ENCODE measurements at regions not wholly inside any gene's neighbourhood (a gene's known extent, or its start where the extent isn't known, plus 50 kb on each side); places are given as distances from the start of the nearest gene placed in this dataset.

DNA sequence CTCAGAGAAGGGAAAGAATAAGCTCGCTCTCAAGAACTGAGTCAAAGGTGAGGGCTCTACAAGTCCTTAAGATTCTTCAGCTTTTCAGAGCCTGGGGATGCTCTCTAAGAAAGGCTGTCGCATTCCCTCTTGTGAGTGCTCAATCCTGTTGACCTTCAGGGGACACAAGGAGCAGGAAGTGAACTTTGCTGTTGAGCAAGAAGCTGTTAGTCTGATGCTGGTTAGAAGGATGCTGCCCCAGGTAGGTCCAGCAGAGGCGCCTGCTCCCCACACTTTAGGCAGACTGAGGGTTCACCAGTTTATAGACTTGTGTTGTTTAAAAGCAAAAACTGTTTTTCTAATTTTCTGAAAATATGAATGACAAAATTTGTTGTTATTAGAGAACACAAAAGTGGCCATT lies 125.4 kb upstream of the SPOCK3 start (continued):
- TF ChIP-seq ZNF530 (tag by site-specific recombination; IDR thresholded peaks at IDR 0.05; ENCODE audit: low read depth) (no peak), WT1 (tag by site-specific recombination; IDR thresholded peaks at IDR 0.05) (no peak), ZNF26 (tag by site-specific recombination; IDR thresholded peaks at IDR 0.05) (no peak), MZF1 (tag by site-specific recombination; IDR thresholded peaks at IDR 0.05; ENCODE audit: borderline replicate concordance) (no peak), ZNF37A (tag by site-specific recombination; IDR thresholded peaks at IDR 0.05) (no peak), ZNF76 (tag by site-specific recombination; IDR thresholded peaks at IDR 0.05; ENCODE audit: borderline replicate concordance, low read depth) (no peak), ZNF596 (tag by site-specific recombination; IDR thresholded peaks at IDR 0.05) (no peak), ZNF157 (tag by site-specific recombination; IDR thresholded peaks at IDR 0.05) (no peak), KLF9 (tag by site-specific recombination; IDR thresholded peaks at IDR 0.05; ENCODE audit: low read depth) (no peak), SCRT2 (tag by site-specific recombination; IDR thresholded peaks at IDR 0.05) (no peak), ZNF433 (tag by site-specific recombination; IDR thresholded peaks at IDR 0.05; ENCODE audit: low read depth) (no peak), ZNF423 (tag by site-specific recombination; IDR thresholded peaks at IDR 0.05) (no peak)
- TF ChIP-seq, protein P1, sequence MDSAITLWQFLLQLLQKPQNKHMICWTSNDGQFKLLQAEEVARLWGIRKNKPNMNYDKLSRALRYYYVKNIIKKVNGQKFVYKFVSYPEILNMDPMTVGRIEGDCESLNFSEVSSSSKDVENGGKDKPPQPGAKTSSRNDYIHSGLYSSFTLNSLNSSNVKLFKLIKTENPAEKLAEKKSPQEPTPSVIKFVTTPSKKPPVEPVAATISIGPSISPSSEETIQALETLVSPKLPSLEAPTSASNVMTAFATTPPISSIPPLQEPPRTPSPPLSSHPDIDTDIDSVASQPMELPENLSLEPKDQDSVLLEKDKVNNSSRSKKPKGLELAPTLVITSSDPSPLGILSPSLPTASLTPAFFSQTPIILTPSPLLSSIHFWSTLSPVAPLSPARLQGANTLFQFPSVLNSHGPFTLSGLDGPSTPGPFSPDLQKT (IDR thresholded peaks at IDR 0.05; ENCODE audit: borderline replicate concordance, low read depth, low read length) = no peak

DNA sequence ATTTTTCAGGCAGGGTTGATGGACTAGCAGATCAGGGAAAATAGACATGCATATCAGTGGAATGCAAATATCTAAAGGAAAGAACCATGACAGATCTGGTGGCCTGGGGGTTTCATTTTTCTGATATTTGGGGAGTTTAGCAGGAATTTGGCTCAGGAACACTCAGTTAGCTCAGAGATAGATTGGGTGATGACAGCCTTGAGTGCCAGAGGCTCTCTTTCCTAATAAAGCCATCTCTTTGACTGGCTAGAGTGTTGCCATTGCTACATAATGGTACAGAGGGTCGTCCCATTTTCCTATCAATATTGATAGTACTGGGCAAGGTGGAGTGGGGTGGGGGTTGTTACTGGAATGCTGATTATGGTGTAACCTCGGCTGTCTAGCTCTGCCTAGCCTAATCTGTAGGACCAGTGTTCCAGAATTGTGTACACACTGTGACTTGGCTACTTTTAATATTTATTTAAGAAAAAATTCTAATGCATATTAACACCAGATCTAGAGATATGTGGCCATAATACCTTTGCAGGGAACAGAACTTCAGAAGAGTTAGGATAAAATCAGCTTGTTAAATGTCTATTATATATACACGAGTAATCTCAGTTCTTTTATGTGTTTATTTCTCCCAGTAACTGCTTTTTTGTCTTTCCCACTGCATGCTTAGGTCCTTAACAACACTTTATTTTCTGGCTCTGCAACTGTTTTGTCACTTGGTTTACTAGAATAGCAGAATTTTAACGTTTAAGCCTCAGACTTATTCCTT lies 145.0 kb upstream of the SPOCK3 start:
- TF ChIP-seq ZNF501 (tag by site-specific recombination; IDR thresholded peaks at IDR 0.05) (no peak), ZBTB49 (tag by site-specific recombination; IDR thresholded peaks at IDR 0.05; ENCODE audit: low read depth) (no peak), ZNF677 (tag by site-specific recombination; IDR thresholded peaks at IDR 0.05) (no peak)
- TF ChIP-seq, protein P2, sequence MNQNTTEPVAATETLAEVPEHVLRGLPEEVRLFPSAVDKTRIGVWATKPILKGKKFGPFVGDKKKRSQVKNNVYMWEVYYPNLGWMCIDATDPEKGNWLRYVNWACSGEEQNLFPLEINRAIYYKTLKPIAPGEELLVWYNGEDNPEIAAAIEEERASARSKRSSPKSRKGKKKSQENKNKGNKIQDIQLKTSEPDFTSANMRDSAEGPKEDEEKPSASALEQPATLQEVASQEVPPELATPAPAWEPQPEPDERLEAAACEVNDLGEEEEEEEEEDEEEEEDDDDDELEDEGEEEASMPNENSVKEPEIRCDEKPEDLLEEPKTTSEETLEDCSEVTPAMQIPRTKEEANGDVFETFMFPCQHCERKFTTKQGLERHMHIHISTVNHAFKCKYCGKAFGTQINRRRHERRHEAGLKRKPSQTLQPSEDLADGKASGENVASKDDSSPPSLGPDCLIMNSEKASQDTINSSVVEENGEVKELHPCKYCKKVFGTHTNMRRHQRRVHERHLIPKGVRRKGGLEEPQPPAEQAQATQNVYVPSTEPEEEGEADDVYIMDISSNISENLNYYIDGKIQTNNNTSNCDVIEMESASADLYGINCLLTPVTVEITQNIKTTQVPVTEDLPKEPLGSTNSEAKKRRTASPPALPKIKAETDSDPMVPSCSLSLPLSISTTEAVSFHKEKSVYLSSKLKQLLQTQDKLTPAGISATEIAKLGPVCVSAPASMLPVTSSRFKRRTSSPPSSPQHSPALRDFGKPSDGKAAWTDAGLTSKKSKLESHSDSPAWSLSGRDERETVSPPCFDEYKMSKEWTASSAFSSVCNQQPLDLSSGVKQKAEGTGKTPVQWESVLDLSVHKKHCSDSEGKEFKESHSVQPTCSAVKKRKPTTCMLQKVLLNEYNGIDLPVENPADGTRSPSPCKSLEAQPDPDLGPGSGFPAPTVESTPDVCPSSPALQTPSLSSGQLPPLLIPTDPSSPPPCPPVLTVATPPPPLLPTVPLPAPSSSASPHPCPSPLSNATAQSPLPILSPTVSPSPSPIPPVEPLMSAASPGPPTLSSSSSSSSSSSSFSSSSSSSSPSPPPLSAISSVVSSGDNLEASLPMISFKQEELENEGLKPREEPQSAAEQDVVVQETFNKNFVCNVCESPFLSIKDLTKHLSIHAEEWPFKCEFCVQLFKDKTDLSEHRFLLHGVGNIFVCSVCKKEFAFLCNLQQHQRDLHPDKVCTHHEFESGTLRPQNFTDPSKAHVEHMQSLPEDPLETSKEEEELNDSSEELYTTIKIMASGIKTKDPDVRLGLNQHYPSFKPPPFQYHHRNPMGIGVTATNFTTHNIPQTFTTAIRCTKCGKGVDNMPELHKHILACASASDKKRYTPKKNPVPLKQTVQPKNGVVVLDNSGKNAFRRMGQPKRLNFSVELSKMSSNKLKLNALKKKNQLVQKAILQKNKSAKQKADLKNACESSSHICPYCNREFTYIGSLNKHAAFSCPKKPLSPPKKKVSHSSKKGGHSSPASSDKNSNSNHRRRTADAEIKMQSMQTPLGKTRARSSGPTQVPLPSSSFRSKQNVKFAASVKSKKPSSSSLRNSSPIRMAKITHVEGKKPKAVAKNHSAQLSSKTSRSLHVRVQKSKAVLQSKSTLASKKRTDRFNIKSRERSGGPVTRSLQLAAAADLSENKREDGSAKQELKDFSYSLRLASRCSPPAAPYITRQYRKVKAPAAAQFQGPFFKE (tag by site-specific recombination; IDR thresholded peaks at IDR 0.05; ENCODE audit: borderline replicate concordance) = no peak
- H3K36me3 ChIP-seq (ENCODE audit: control insufficient read depth in 2 of 2, insufficient read depth in 1 of 2, low read length in 2 of 2) = no peaks in the 10 kb centered on the region
- CTCF ChIA-PET = no interaction called here
- H3K4me1 ChIP-seq (ENCODE audit: control insufficient read depth, insufficient read depth, low read length) = no peaks in the 10 kb centered on the region
- H3K4me3 ChIP-seq (ENCODE audit: low read depth, low read length) = no peak overlapping the region
- POLR2A ChIA-PET = no interaction called here
- no peak overlapping the region for H3K27ac ChIP-seq (ENCODE audit: extremely low read depth, low read depth, low read length)
- H3K9me3 ChIP-seq (ENCODE audit: control insufficient read depth, insufficient read depth, low read depth, low read length) = no peaks in the 10 kb centered on the region
